Activated T-cell treated with anti-CD3 and anti-CD28 coated beads, Interleukin-2, amount 50 U/mL, for 72 hours (primary cell): ENCODE measurements at regions not wholly inside any gene's neighbourhood (a gene's known extent, or its start where the extent isn't known, plus 50 kb on each side); places are given as distances from the start of the nearest gene placed in this dataset.
"Not testable (repeated sequence)": the region's sequence is repeated elsewhere in the genome, so short reads cannot be mapped to it uniquely, and the experiment has no call there.

Experiments used
- ATAC-seq, 2 donors: fragments of 150-1000 bp; cut with Tn5 transposase; replicated peaks in 1 of 2; 2 replicates each; pipeline ENCODE4 v1.10.0; 2021; ENCODE audit warnings: moderate library complexity in 2 of 2, mild to moderate bottlenecking in 1 of 2
- DNase-seq, 2 donors: peaks; one replicate each; pipeline ENCODE4 v3.0.0; 2021 to 2022; ENCODE audit warnings: mixed read lengths in 1 of 2
- H3K27ac Mint-ChIP-seq: one replicate; pipeline ENCODE4 v1.8.0; 2022; ENCODE audit warnings: mild to moderate bottlenecking, moderate library complexity, mixed read lengths
- H3K27me3 Mint-ChIP-seq: one replicate; pipeline ENCODE4 v1.8.0; 2022; ENCODE audit warnings: low read depth, mixed read lengths
- H3K36me3 Mint-ChIP-seq, 2 donors: one replicate each; pipeline ENCODE4 v1.8.0; 2022; ENCODE audit warnings: mixed read lengths in 2 of 2, mild to moderate bottlenecking in 1 of 2; ENCODE audit not compliant: insufficient read depth in 2 of 2
- H3K4me1 Mint-ChIP-seq: one replicate; pipeline ENCODE4 v1.8.0; 2022; ENCODE audit warnings: low read depth, mixed read lengths
- H3K4me3 Mint-ChIP-seq, 2 donors: one replicate each; pipeline ENCODE4 v1.8.0; 2022; ENCODE audit warnings: mild to moderate bottlenecking in 2 of 2, mixed read lengths in 2 of 2, moderate library complexity in 2 of 2
- H3K9me3 Mint-ChIP-seq, 2 donors: one replicate each; pipeline ENCODE4 v1.8.0; 2022; ENCODE audit warnings: mixed read lengths in 2 of 2

DNA sequence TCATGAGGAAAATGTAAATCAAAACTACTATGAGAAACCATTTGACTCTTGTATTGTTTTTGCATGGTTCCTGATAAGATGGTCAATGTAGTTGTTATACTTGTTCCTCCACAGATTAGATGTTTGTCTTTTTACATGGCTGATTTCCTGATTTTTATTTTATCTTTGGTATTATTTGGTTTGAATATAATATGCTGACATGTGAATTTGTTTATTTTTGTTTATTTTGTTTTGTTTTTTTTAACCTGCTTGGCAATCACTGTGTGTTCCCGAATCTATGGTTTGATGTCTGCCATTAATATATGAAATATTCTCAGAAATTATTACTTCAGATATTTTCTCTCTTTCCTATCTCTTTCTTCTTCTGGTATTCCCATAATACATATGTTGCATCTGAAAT lies 899.5 kb upstream of the ADGRB3 start:
- H3K27ac Mint-ChIP-seq, result no peak overlapping the region
- H3K9me3 Mint-ChIP-seq, result peaks cover 15 to 16% of the 10 kb centered on the region in 2 donors
- H3K4me3 Mint-ChIP-seq, result no peak overlapping the region
- DNase-seq (no peak), ATAC-seq (no peak)
- no peaks in the 10 kb centered on the region for H3K4me1 Mint-ChIP-seq
- peaks cover 0 to 6% of the 10 kb centered on the region in 2 donors for H3K36me3 Mint-ChIP-seq
- H3K27me3 Mint-ChIP-seq, result no peaks in the 10 kb centered on the region

GRCh38 chr6:67722861-67723261 lies 912.2 kb upstream of the ADGRB3 start:
- ATAC-seq (no peak), DNase-seq (no peak)
- peaks cover 8 to 10% of the 10 kb centered on the region in 2 donors for H3K9me3 Mint-ChIP-seq
- no peak overlapping the region for H3K4me3 Mint-ChIP-seq
- H3K27ac Mint-ChIP-seq, result no peak overlapping the region
- H3K4me1 Mint-ChIP-seq, result no peaks in the 10 kb centered on the region
- no peaks in the 10 kb centered on the region for H3K27me3 Mint-ChIP-seq
- no peaks in the 10 kb centered on the region for H3K36me3 Mint-ChIP-seq

- Mint-ChIP-seq H3K4me3 (no peak overlapping the region), H3K27me3 (no peaks in the 10 kb centered on the region), H3K36me3 (no peaks in the 10 kb centered on the region), H3K27ac (no peak overlapping the region), H3K4me1 (no peaks in the 10 kb centered on the region), H3K9me3 (peaks cover 4% of the 10 kb centered on the region in 2 donors)
- ATAC-seq, result no peak
- no peak for DNase-seq
Observed at GRCh38 chr6:67717281-67717680, 917.8 kb upstream of the ADGRB3 start.

DNA sequence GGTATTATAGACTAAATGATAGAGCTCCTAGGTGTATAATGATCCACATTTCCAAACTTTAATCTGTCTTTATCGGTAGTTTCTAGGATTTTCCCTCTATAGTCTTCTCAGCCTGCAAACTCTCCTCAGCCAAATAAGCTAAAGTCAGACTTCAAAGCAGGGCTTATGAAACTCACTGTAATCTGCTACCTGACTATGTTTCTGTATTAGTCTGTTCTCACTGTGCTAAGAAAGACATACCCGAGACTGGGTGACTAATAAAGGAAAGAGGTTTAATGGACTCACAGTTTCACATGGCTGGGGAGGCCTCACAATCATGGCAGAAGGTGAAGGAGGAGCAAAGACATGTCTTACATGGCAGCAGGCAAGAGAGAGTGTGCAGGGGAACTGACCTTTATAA lies 928.7 kb upstream of the ADGRB3 start:
- Mint-ChIP-seq H3K27me3 (no peaks in the 10 kb centered on the region), H3K9me3 (peaks cover 2 to 15% of the 10 kb centered on the region in 2 donors), H3K27ac (no peak overlapping the region), H3K4me1 (no peaks in the 10 kb centered on the region), H3K36me3 (peaks cover 0 to 1% of the 10 kb centered on the region in 2 donors), H3K4me3 (no peak overlapping the region)
- no peak for DNase-seq
- no peak for ATAC-seq

DNA sequence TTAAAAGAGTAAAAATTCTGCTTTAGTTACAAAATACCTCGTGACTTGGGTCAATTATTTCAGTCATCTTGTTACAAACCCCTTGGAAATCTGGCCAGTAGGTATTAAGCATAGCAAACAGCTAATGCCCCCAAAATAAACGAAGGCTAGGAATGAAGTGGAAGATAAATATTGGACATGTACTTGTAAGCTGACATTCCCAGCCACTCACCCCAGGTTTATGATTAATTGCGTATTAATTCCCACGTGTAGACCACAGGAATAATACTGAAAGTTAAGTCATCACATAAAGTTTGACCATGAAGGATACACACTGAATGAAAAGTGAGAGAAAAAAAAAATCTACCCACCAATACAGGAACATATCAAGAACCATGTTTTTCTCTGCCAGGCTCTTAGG lies 936.5 kb upstream of the ADGRB3 start:
- Mint-ChIP-seq H3K27ac (no peak overlapping the region), H3K36me3 (no peaks in the 10 kb centered on the region), H3K27me3 (no peaks in the 10 kb centered on the region), H3K4me3 (no peak overlapping the region), H3K4me1 (no peaks in the 10 kb centered on the region), H3K9me3 (peaks cover 2 to 4% of the 10 kb centered on the region in 2 donors)
- ATAC-seq, result no peak
- no peak for DNase-seq

DNA sequence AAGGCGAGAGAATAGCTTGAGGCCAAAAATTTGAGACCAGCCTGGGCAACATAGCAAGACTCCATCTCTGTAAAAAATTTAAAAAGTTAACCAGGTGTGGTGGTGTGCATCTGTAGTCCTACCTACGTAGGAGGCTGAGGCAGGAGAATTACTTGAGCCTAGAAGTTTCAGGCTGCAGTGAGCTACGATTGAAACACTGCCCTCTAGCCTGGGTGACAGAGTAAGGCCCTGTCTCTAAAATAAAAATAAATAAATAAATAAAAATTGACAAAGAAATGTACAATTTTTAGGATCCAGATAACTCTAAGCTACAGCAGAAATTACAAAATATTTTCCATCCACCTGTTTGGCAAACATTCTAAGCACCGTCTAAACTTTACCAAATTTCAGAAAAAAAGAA lies 941.0 kb upstream of the ADGRB3 start:
- H3K27me3 Mint-ChIP-seq, result no peaks in the 10 kb centered on the region
- DNase-seq (no peak), ATAC-seq (no peak)
- H3K27ac Mint-ChIP-seq, result no peak overlapping the region
- peaks cover 2% of the 10 kb centered on the region in 2 donors for H3K9me3 Mint-ChIP-seq
- no peaks in the 10 kb centered on the region for H3K4me1 Mint-ChIP-seq
- no peaks in the 10 kb centered on the region for H3K36me3 Mint-ChIP-seq
- no peak overlapping the region for H3K4me3 Mint-ChIP-seq

- H3K36me3 Mint-ChIP-seq, result no peaks in the 10 kb centered on the region
Observed at GRCh38 chr6:67689329-67689728, 945.8 kb upstream of the ADGRB3 start.

DNA sequence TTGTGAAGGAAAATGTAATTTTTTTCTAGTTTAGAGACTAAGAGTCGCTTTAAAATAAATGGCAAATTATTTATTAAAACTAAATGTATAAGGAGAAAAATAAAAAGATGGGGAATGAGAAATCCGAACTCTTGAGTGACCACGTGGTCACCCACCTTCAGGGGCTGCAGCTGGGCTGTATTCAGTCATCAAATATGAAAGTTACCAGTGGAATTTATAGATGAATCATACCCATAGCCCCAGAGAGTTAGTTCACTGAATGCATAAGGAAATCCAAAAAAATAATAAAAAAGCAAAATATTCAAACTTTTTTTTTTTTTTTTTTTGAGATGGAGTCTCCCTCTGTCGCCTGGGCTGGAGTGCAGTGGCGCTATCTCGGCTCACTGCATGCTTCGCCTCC lies 947.7 kb upstream of the ADGRB3 start:
- ATAC-seq (no peak), DNase-seq (no peak)
- no peaks in the 10 kb centered on the region for H3K4me1 Mint-ChIP-seq
- H3K27me3 Mint-ChIP-seq, result no peaks in the 10 kb centered on the region
- H3K36me3 Mint-ChIP-seq, result no peaks in the 10 kb centered on the region
- H3K27ac Mint-ChIP-seq, result no peak overlapping the region
- no peak overlapping the region for H3K4me3 Mint-ChIP-seq
- H3K9me3 Mint-ChIP-seq, result no peaks in the 10 kb centered on the region

More at GRCh38 chr6:67689329-67689728, 945.8 kb upstream of the ADGRB3 start:
- Mint-ChIP-seq H3K4me3 (no peak overlapping the region), H3K27ac (no peak overlapping the region), H3K27me3 (no peaks in the 10 kb centered on the region), H3K4me1 (no peaks in the 10 kb centered on the region), H3K9me3 (no peaks in the 10 kb centered on the region)
- no peak for DNase-seq
- no peak for ATAC-seq

GRCh38 chr6:67686225-67686624 lies 948.9 kb upstream of the ADGRB3 start:
- not testable (repeated sequence) for H3K4me1 Mint-ChIP-seq, H3K27ac Mint-ChIP-seq, ATAC-seq, DNase-seq, H3K27me3 Mint-ChIP-seq, H3K9me3 Mint-ChIP-seq, H3K36me3 Mint-ChIP-seq, H3K4me3 Mint-ChIP-seq

- Mint-ChIP-seq H3K27ac (no peak overlapping the region), H3K4me3 (no peak overlapping the region), H3K9me3 (peaks cover 0 to 2% of the 10 kb centered on the region in 2 donors), H3K27me3 (no peaks in the 10 kb centered on the region), H3K4me1 (no peaks in the 10 kb centered on the region), H3K36me3 (no peaks in the 10 kb centered on the region)
- ATAC-seq (no peak), DNase-seq (no peak)
Observed at GRCh38 chr6:67683960-67684359, 951.1 kb upstream of the ADGRB3 start.

DNA sequence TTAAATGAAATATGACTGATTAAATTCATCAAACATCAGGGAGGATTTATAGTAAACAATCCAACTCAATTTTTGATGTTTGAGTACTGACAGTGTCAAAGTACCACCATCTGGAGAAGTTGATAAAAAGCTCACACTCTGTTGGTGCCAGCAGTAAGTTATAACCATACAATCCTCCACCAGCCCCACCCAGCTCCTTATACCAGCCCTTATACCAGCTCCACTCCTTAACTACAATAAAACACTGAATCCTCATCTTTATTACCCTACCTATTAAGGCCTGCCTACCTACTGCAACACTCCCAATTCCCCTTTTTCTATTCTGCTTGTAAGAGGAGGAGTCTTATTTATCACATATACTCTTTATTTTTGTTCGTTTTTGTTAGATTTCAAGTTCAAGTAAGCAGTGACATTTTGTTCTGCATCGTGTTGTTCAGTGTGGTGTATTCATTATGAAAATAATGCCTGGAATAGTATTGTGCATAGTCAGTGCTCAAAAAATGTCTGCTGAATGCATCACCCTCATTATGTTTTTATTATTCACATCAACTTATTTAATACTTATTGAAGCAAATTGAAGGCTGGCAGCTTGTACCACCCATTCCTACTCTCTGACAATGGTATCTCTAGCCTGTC lies 954.7 kb upstream of the ADGRB3 start:
- ATAC-seq (no peak), DNase-seq (no peak)
- Mint-ChIP-seq H3K27me3 (no peaks in the 10 kb centered on the region), H3K27ac (no peak overlapping the region), H3K9me3 (peaks cover 1 to 4% of the 10 kb centered on the region in 2 donors), H3K4me3 (no peak overlapping the region), H3K4me1 (no peaks in the 10 kb centered on the region), H3K36me3 (no peaks in the 10 kb centered on the region)

DNA sequence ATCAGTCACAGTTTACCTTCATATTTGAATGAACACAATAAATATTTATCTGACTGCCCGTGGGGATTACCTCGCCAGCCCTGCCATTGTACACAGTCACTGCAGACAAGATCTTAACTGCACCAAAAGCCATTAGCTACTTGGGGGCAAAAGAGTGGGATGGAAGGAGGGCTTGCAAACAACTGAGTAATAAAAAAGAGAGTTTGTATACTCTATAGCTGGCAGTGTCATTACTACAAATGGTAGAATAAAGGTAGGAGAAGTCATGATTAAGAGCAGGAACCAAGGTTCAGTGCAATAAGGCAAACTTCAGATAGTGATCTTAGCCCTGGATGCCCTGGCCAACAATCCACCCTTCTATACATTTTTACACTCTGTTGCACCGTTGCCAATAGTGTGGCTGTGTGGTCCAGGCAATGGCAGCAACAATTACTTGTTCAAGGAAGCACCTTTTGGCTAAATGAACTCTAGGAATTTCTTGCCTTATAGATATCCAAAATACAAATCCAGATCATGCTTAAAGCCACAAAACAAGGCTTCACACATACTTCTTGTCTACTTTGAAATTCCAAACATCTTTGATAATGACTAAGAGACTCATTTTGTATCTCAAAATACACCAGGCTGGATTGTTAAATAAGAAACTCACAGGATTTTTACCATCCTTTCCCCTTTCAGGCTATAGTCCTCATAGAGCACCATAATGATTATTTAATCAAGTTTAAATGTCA lies 955.4 kb upstream of the ADGRB3 start:
- ATAC-seq, result no peak
- H3K4me3 Mint-ChIP-seq, result no peak overlapping the region
- H3K27ac Mint-ChIP-seq, result no peak overlapping the region
- no peaks in the 10 kb centered on the region for H3K27me3 Mint-ChIP-seq
- no peaks in the 10 kb centered on the region for H3K4me1 Mint-ChIP-seq
- H3K9me3 Mint-ChIP-seq, result peaks cover 1 to 4% of the 10 kb centered on the region in 2 donors
- no peaks in the 10 kb centered on the region for H3K36me3 Mint-ChIP-seq
- DNase-seq, result no peak

- DNase-seq (no peak), ATAC-seq (no peak)
- Mint-ChIP-seq H3K36me3 (peaks cover 0 to 2% of the 10 kb centered on the region in 2 donors), H3K4me3 (no peak overlapping the region), H3K4me1 (no peaks in the 10 kb centered on the region), H3K9me3 (peaks cover 5% of the 10 kb centered on the region in 2 donors), H3K27me3 (no peaks in the 10 kb centered on the region), H3K27ac (no peak overlapping the region)
Observed at GRCh38 chr6:67676892-67677291, 958.2 kb upstream of the ADGRB3 start.
